HG03442 (cell line): ENCODE measurements at regions not wholly inside any gene's neighbourhood (a gene's known extent, or its start where the extent isn't known, plus 50 kb on each side); places are given as distances from the start of the nearest gene placed in this dataset.

Experiments used
- ATAC-seq: cut with Tn5 transposase; IDR thresholded peaks from one replicate; pipeline ENCODE4 v1.9.1; 2021; ENCODE audit warnings: mild to moderate bottlenecking, moderate library complexity; ENCODE audit not compliant: unreplicated experiment

- ATAC-seq: no peak
Measured at GRCh38 chr3:124174910-124175874, 183.3 kb upstream of the ROPN1 start.

GRCh38 chr3:124177071-124177470, 185.1 kb upstream of the ROPN1 start:
- ATAC-seq: no peak

GRCh38 chr3:124178531-124178930, 186.6 kb upstream of the ROPN1 start:
- no peak for ATAC-seq

- no peak for ATAC-seq
Measured at GRCh38 chr3:124200407-124200806, 208.5 kb upstream of the ROPN1 start.

GRCh38 chr3:124201226-124201625, 209.3 kb upstream of the ROPN1 start:
- no peak for ATAC-seq

- ATAC-seq: no peak
Measured at GRCh38 chr3:124201786-124202185, 209.9 kb upstream of the ROPN1 start.

GRCh38 chr3:124202754-124203153, 210.8 kb upstream of the ROPN1 start:
- ATAC-seq: no peak

GRCh38 chr3:124203292-124203691, 211.4 kb upstream of the ROPN1 start:
- ATAC-seq: no peak

GRCh38 chr3:124206225-124207055, 214.5 kb upstream of the ROPN1 start:
- ATAC-seq: no peak

GRCh38 chr3:124207077-124207476, 215.2 kb upstream of the ROPN1 start:
- ATAC-seq: no peak

- ATAC-seq: peak; percentile 84
Measured at GRCh38 chr3:124207873-124208485, 216.1 kb upstream of the ROPN1 start.

- ATAC-seq: no peak
Measured at GRCh38 chr3:124209426-124209825, 217.5 kb upstream of the ROPN1 start.

- no peak for ATAC-seq
Measured at GRCh38 chr3:124210899-124211298, 219.0 kb upstream of the ROPN1 start.

GRCh38 chr3:124213641-124214040, 221.7 kb upstream of the ROPN1 start:
- ATAC-seq: no peak

GRCh38 chr3:124217542-124217941, 225.6 kb upstream of the ROPN1 start:
- ATAC-seq: no peak

GRCh38 chr3:124221422-124221821, 229.5 kb upstream of the ROPN1 start:
- no peak for ATAC-seq

GRCh38 chr3:124223853-124224252, 231.9 kb upstream of the ROPN1 start:
- ATAC-seq: no peak

GRCh38 chr3:124227150-124227630, 235.3 kb upstream of the ROPN1 start:
- no peak for ATAC-seq

- ATAC-seq: no peak
Measured at GRCh38 chr3:124229420-124229819, 237.5 kb upstream of the ROPN1 start.

GRCh38 chr3:124229836-124230235, 237.9 kb upstream of the ROPN1 start:
- ATAC-seq: no peak

- ATAC-seq: no peak
Measured at GRCh38 chr3:124230432-124230831, 238.5 kb upstream of the ROPN1 start.
